ENCODE measurements at regions not wholly inside any gene's neighbourhood (a gene's known extent, or its start where the extent isn't known, plus 50 kb on each side); places are given as distances from the start of the nearest gene placed in this dataset.
A peak's percentile ranks its signal among the peaks of the same experiment; 100 is the strongest.

- no peak for DNase-seq (ENCODE audit: low read depth)
- TF ChIP-seq CTCF (conservative IDR thresholded peaks at IDR 0.05; ENCODE audit: low read depth, low read length): no peak
- no peak overlapping the region for H3K4me3 ChIP-seq (ENCODE audit: low read depth, low read length)
These were observed 152.9 kb downstream of the DNAJB9 start for GRCh38 chr7:108722561-108722960.

- no peak overlapping the region for H3K4me3 ChIP-seq (ENCODE audit: low read depth, low read length)
- TF ChIP-seq CTCF (conservative IDR thresholded peaks at IDR 0.05; ENCODE audit: low read depth, low read length): no peak
- DNase-seq (ENCODE audit: low read depth): no peak
These were observed 153.7 kb downstream of the DNAJB9 start for GRCh38 chr7:108723381-108723814.

- no peak for TF ChIP-seq CTCF (conservative IDR thresholded peaks at IDR 0.05; ENCODE audit: low read depth, low read length)
- DNase-seq (ENCODE audit: low read depth): peak; percentile 1
- no peak overlapping the region for H3K4me3 ChIP-seq (ENCODE audit: low read depth, low read length)
These were observed 154.8 kb downstream of the DNAJB9 start for GRCh38 chr7:108724251-108725100.

- TF ChIP-seq CTCF (conservative IDR thresholded peaks at IDR 0.05; ENCODE audit: low read depth, low read length): no peak
- no peak for DNase-seq (ENCODE audit: low read depth)
- no peak overlapping the region for H3K4me3 ChIP-seq (ENCODE audit: low read depth, low read length)
These were observed 166.1 kb downstream of the DNAJB9 start for GRCh38 chr7:108735814-108736213.

- H3K4me3 ChIP-seq (ENCODE audit: low read depth, low read length): no peak overlapping the region
- DNase-seq (ENCODE audit: low read depth): no peak
- no peak for TF ChIP-seq CTCF (conservative IDR thresholded peaks at IDR 0.05; ENCODE audit: low read depth, low read length)
These were observed 166.7 kb downstream of the DNAJB9 start for GRCh38 chr7:108736221-108736891.

GRCh38 chr7:108770981-108771745, 201.5 kb downstream of the DNAJB9 start:
- no peak overlapping the region for H3K4me3 ChIP-seq (ENCODE audit: low read depth, low read length)
- TF ChIP-seq CTCF (conservative IDR thresholded peaks at IDR 0.05; ENCODE audit: low read depth, low read length): no peak
- no peak for DNase-seq (ENCODE audit: low read depth)
